GM13977 (cell line): ENCODE measurements at regions not wholly inside any gene's neighbourhood (a gene's known extent, or its start where the extent isn't known, plus 50 kb on each side); places are given as distances from the start of the nearest gene placed in this dataset.

ENCODE experiments used
- DNase-seq: peaks from one replicate; pipeline ENCODE4 v3.0.0; 2012; ENCODE audit warnings: low spot score
- CTCF ChIP-seq: IDR thresholded peaks from 2 replicates; pipeline ENCODE4 v1.5.1; 2012; ENCODE audit warnings: mild to moderate bottlenecking, control low read depth; ENCODE audit not compliant: insufficient read depth; ENCODE audit errors: extremely low read depth, missing control alignments
- in situ Hi-C: fragments of 300-500 bp; cut with MboI; formaldehyde crosslinking; loops from one replicate; pipeline ENCODE4 v1.12.0; 2022; ENCODE audit warnings: low sequenced_read_pairs, low pct_unique_long_range_greater_than_20kb, mixed read lengths, inconsistent platforms; ENCODE audit not compliant: unreplicated experiment

GRCh38 chr2:234146087-234146826 is 95.8 kb downstream of the SPP2 start:
- in situ Hi-C loops, result loop anchor here (10.0 kb wide), 1 partner anchor 379 kb away; no protein-coding TSS in a partner anchor
- no peak for TF ChIP-seq CTCF
- DNase-seq, result no peak

GRCh38 chr2:234145511-234145910 is 95.0 kb downstream of the SPP2 start:
- in situ Hi-C loops, result loop anchor here (10.0 kb wide), 1 partner anchor 379 kb away; no protein-coding TSS in a partner anchor

GRCh38 chr2:234145057-234145456 is 94.6 kb downstream of the SPP2 start:
- TF ChIP-seq CTCF, result no peak

More at GRCh38 chr2:234145511-234145910, 95.0 kb downstream of the SPP2 start:
- no peak for DNase-seq
- no peak for TF ChIP-seq CTCF

GRCh38 chr2:234143896-234144295 is 93.4 kb downstream of the SPP2 start:
- TF ChIP-seq CTCF, result no peak
- in situ Hi-C loops, result loop anchor here (10.0 kb wide), 1 partner anchor 381 kb away; no protein-coding TSS in a partner anchor

More at GRCh38 chr2:234145057-234145456, 94.6 kb downstream of the SPP2 start:
- in situ Hi-C loops, result loop anchor here (10.0 kb wide), 1 partner anchor 380 kb away; no protein-coding TSS in a partner anchor
- DNase-seq, result no peak

GRCh38 chr2:234142530-234142929 is 92.0 kb downstream of the SPP2 start:
- DNase-seq, result no peak
- no peak for TF ChIP-seq CTCF
- in situ Hi-C loops, result loop anchor here (10.0 kb wide), 1 partner anchor 382 kb away; no protein-coding TSS in a partner anchor

More at GRCh38 chr2:234143896-234144295, 93.4 kb downstream of the SPP2 start:
- DNase-seq, result no peak

GRCh38 chr2:234139755-234140154 is 89.3 kb downstream of the SPP2 start:
- DNase-seq, result no peak
- no peak for TF ChIP-seq CTCF
- in situ Hi-C loops, result loop anchor here (10.0 kb wide), 3 partner anchors 145 to 385 kb away; partner anchors contain the start of gene ARL4C
